ENCODE measurements at regions not wholly inside any gene's neighbourhood (a gene's known extent, or its start where the extent isn't known, plus 50 kb on each side); places are given as distances from the start of the nearest gene placed in this dataset.
"Not testable (repeated sequence)": the region's sequence is repeated elsewhere in the genome, so short reads cannot be mapped to it uniquely, and the experiment has no call there.

GRCh38 chr1:69076631-69077030 is 491.1 kb upstream of the LRRC7 start:
- DNase-seq (ENCODE audit: low read depth in 2 of 2), result no peak

- no peak for DNase-seq (ENCODE audit: low read depth in 2 of 2)
Measured at GRCh38 chr1:69077198-69077597, 490.5 kb upstream of the LRRC7 start.

GRCh38 chr1:69077633-69078032 is 490.1 kb upstream of the LRRC7 start:
- DNase-seq (ENCODE audit: low read depth in 2 of 2), result no peak

- DNase-seq (ENCODE audit: low read depth in 2 of 2), result no peak
Measured at GRCh38 chr1:69081668-69082067, 486.1 kb upstream of the LRRC7 start.

- DNase-seq (ENCODE audit: low read depth in 2 of 2), result no peak
Measured at GRCh38 chr1:69082312-69082711, 485.4 kb upstream of the LRRC7 start.

GRCh38 chr1:69086148-69086547 is 481.6 kb upstream of the LRRC7 start:
- DNase-seq (ENCODE audit: low read depth in 2 of 2), result no peak

- DNase-seq (ENCODE audit: low read depth in 2 of 2), result no peak
Measured at GRCh38 chr1:69088571-69088970, 479.2 kb upstream of the LRRC7 start.

- DNase-seq (ENCODE audit: low read depth in 2 of 2), result no peak
Measured at GRCh38 chr1:69090170-69090569, 477.6 kb upstream of the LRRC7 start.

- no peak for DNase-seq (ENCODE audit: low read depth in 2 of 2)
Measured at GRCh38 chr1:69090752-69091151, 477.0 kb upstream of the LRRC7 start.

GRCh38 chr1:69102058-69102457 is 465.7 kb upstream of the LRRC7 start:
- not testable (repeated sequence) for DNase-seq (ENCODE audit: low read depth in 2 of 2)

GRCh38 chr1:69103213-69103612 is 464.5 kb upstream of the LRRC7 start:
- no peak for DNase-seq (ENCODE audit: low read depth in 2 of 2)

GRCh38 chr1:69103705-69104385 is 463.9 kb upstream of the LRRC7 start:
- DNase-seq (ENCODE audit: low read depth in 2 of 2), result no peak

- no peak for DNase-seq (ENCODE audit: low read depth in 2 of 2)
Measured at GRCh38 chr1:69104894-69105293, 462.8 kb upstream of the LRRC7 start.

GRCh38 chr1:69109277-69109676 is 458.4 kb upstream of the LRRC7 start:
- no peak for DNase-seq (ENCODE audit: low read depth in 2 of 2)

GRCh38 chr1:69110851-69111250 is 456.9 kb upstream of the LRRC7 start:
- no peak for DNase-seq (ENCODE audit: low read depth in 2 of 2)

- not testable (repeated sequence) for DNase-seq (ENCODE audit: low read depth in 2 of 2)
Measured at GRCh38 chr1:69120126-69120741, 447.5 kb upstream of the LRRC7 start.

GRCh38 chr1:69120817-69121216 is 446.9 kb upstream of the LRRC7 start:
- DNase-seq (ENCODE audit: low read depth in 2 of 2), result no peak

- no peak for DNase-seq (ENCODE audit: low read depth in 2 of 2)
Measured at GRCh38 chr1:69121723-69122122, 446.0 kb upstream of the LRRC7 start.

- DNase-seq (ENCODE audit: low read depth in 2 of 2), result no peak
Measured at GRCh38 chr1:69122373-69122772, 445.3 kb upstream of the LRRC7 start.

GRCh38 chr1:69123486-69123885 is 444.2 kb upstream of the LRRC7 start:
- DNase-seq (ENCODE audit: low read depth in 2 of 2), result no peak

GRCh38 chr1:69126796-69127195 is 440.9 kb upstream of the LRRC7 start:
- no peak for DNase-seq (ENCODE audit: low read depth in 2 of 2)

GRCh38 chr1:69128204-69128603 is 439.5 kb upstream of the LRRC7 start:
- no peak for DNase-seq (ENCODE audit: low read depth in 2 of 2)

GRCh38 chr1:69129538-69129937 is 438.2 kb upstream of the LRRC7 start:
- no peak for DNase-seq (ENCODE audit: low read depth in 2 of 2)

GRCh38 chr1:69138172-69138571 is 429.6 kb upstream of the LRRC7 start:
- no peak for DNase-seq (ENCODE audit: low read depth in 2 of 2)

Data from lung microvascular endothelial cell (primary cell).